A673 (cell line): ENCODE measurements at regions not wholly inside any gene's neighbourhood (a gene's known extent, or its start where the extent isn't known, plus 50 kb on each side); places are given as distances from the start of the nearest gene placed in this dataset.

Experiments
- BruUV-seq: library from RNA; stranded (reverse); fragments of 400-500 nt; replicated peaks from 2 replicates; lab custom pipeline; 2021; lab: Mats Ljungman, UMichigan
- CTCF ChIA-PET: fragments of 300-600 bp; sonication (Branson Sonifier 250); formaldehyde crosslinking; loops from one replicate; lab custom pipeline; 2022; ENCODE audit warnings: antibody characterized with exemption; lab: Charles Lee
- POLR2A ChIA-PET: fragments of 300-600 bp; sonication (Branson Sonifier 250); formaldehyde crosslinking; loops from one replicate; lab custom pipeline; 2022; ENCODE audit warnings: antibody characterized with exemption; ENCODE audit not compliant: low non-redundant PET; lab: Charles Lee
- DNase-seq: peaks from one replicate; pipeline ENCODE4 v3.0.0-alpha.2; 2015; ENCODE audit warnings: low spot score
- H3K27ac ChIP-seq: fragments of 200-600 bp; sonication (generic); 2 replicates; pipeline ENCODE4 v1.5.1; 2016; ENCODE audit warnings: mixed run types, low read depth, mild to moderate bottlenecking, mixed read lengths, antibody characterized with exemption, low read length; ENCODE audit not compliant: poor library complexity, severe bottlenecking
- H3K27me3 ChIP-seq: fragments of 200-600 bp; sonication (generic); replicated peaks from 2 replicates; pipeline ENCODE4 v1.6.1; 2017; ENCODE audit warnings: mixed run types, low read depth, mild to moderate bottlenecking, mixed read lengths, antibody characterized with exemption, low read length; ENCODE audit not compliant: insufficient read depth, poor library complexity
- H3K36me3 ChIP-seq: fragments of 200-600 bp; sonication (generic); 2 replicates; pipeline ENCODE4 v1.6.1; 2016; ENCODE audit warnings: mixed run types, mild to moderate bottlenecking, mixed read lengths, antibody characterized with exemption, low read length; ENCODE audit not compliant: insufficient read depth, poor library complexity, severe bottlenecking
- H3K4me1 ChIP-seq: fragments of 200-600 bp; sonication (generic); 2 replicates; pipeline ENCODE4 v1.6.1; 2017; ENCODE audit warnings: mixed run types, mild to moderate bottlenecking, mixed read lengths, antibody characterized with exemption, low read length; ENCODE audit not compliant: insufficient read depth, poor library complexity, severe bottlenecking
- H3K4me3 ChIP-seq: fragments of 200-600 bp; sonication (generic); 2 replicates; pipeline ENCODE4 v1.5.1; 2016; ENCODE audit warnings: low read depth, mixed run types, mild to moderate bottlenecking, mixed read lengths, low read length; ENCODE audit not compliant: poor library complexity, severe bottlenecking
- H3K9me3 ChIP-seq: fragments of 200-600 bp; sonication (generic); 2 replicates; pipeline ENCODE4 v1.6.1; 2016; ENCODE audit warnings: mixed run types, low read depth, mild to moderate bottlenecking, mixed read lengths, antibody characterized with exemption, low read length; ENCODE audit not compliant: poor library complexity, severe bottlenecking
- CTCF ChIP-seq: fragments of 300-800, 200-600 bp; sonication (generic); conservative IDR thresholded peaks from 2 replicates; pipeline ENCODE4 v1.5.1; 2017; ENCODE audit warnings: low read depth, mild to moderate bottlenecking, antibody characterized with exemption, low read length, moderate library complexity, mixed read lengths
- EZH2 ChIP-seq: fragments of 200-600 bp; sonication (generic); IDR thresholded peaks from 2 replicates; pipeline ENCODE4 v1.6.1; 2017; ENCODE audit warnings: borderline replicate concordance, low read depth, mild to moderate bottlenecking, mixed read lengths, antibody characterized with exemption, low read length; ENCODE audit not compliant: poor library complexity, severe bottlenecking
- intact Hi-C: fragments of 100-400 bp; cut with micrococcal nuclease; formaldehyde crosslinking; loops from one replicate; pipeline ENCODE4 v1.10.0; 2022; ENCODE audit not compliant: unreplicated experiment

DNA sequence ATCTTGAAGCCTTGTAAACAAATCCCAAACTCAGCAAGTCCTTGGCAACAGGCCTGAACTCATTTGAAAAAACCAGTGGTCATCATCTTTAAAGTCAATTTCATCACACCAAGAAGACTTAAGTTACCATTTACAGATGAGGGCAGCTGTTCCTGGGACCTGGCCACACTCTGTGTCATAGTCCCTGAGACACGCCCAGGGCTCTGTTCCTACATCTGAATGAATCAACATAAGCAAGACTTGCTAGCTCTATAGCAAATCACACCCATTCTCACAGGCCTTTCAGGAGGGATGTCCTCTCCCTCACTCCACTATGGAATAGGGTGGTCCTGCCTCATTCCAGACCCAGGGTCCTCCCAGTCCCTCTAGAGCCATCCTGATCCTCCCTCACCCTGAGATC lies 142.8 kb downstream of the NSG2 start:
- POLR2A ChIA-PET = no interaction called here
- Histone ChIP-seq H3K9me3 (no peaks in the 10 kb centered on the region), H3K27me3 (peaks cover 12% of the 10 kb centered on the region), H3K4me1 (no peaks in the 10 kb centered on the region), H3K36me3 (no peaks in the 10 kb centered on the region), H3K4me3 (no peak overlapping the region), H3K27ac (no peak overlapping the region)
- no TSS peak for BruUV-seq
- TF ChIP-seq CTCF (no peak), EZH2 (no peak)
- DNase-seq = no peak
- CTCF ChIA-PET = no interaction called here
- intact Hi-C loops = no loop called here

- H3K27me3 ChIP-seq = peaks cover 12% of the 10 kb centered on the region
- no peaks in the 10 kb centered on the region for H3K36me3 ChIP-seq
- no peak for DNase-seq
- no TSS peak for BruUV-seq
- no peak overlapping the region for H3K27ac ChIP-seq
- H3K4me3 ChIP-seq = no peak overlapping the region
- ChIA-PET CTCF (no interaction called here), POLR2A (no interaction called here)
- TF ChIP-seq EZH2 (no peak), CTCF (no peak)
- intact Hi-C loops = no loop called here
- H3K4me1 ChIP-seq = no peaks in the 10 kb centered on the region
- H3K9me3 ChIP-seq = no peaks in the 10 kb centered on the region
These were observed 144.4 kb downstream of the NSG2 start for GRCh38 chr5:174189654-174190541.

- Histone ChIP-seq H3K27ac (no peak overlapping the region), H3K4me3 (no peak overlapping the region), H3K9me3 (no peaks in the 10 kb centered on the region), H3K4me1 (no peaks in the 10 kb centered on the region), H3K27me3 (peaks cover 12% of the 10 kb centered on the region), H3K36me3 (no peaks in the 10 kb centered on the region)
- POLR2A ChIA-PET = no interaction called here
- no peak for DNase-seq
- BruUV-seq = no TSS peak
- intact Hi-C loops = no loop called here
- CTCF ChIA-PET = no interaction called here
- no peak for TF ChIP-seq EZH2
- TF ChIP-seq CTCF = no peak
These were observed 145.6 kb downstream of the NSG2 start for GRCh38 chr5:174191076-174191475.
